Hepatocyte (in vitro differentiated cells): ENCODE measurements at regions not wholly inside any gene's neighbourhood (a gene's known extent, or its start where the extent isn't known, plus 50 kb on each side); places are given as distances from the start of the nearest gene placed in this dataset.

Experiments
- EZH2 ChIP-seq: fragments of 200-600 bp; sonication (generic); IDR thresholded peaks from 2 replicates; pipeline ENCODE4 v1.6.1; 2016; ENCODE audit warnings: antibody characterized with exemption, mild to moderate bottlenecking, borderline replicate concordance
- TF ChIP-seq, protein P1 (sequence below): fragments of 200-600 bp; sonication (generic); IDR thresholded peaks from 2 replicates; pipeline ENCODE4 v1.5.1; 2016; ENCODE audit warnings: antibody characterized with exemption, mild to moderate bottlenecking; ENCODE audit not compliant: poor library complexity

DNA sequence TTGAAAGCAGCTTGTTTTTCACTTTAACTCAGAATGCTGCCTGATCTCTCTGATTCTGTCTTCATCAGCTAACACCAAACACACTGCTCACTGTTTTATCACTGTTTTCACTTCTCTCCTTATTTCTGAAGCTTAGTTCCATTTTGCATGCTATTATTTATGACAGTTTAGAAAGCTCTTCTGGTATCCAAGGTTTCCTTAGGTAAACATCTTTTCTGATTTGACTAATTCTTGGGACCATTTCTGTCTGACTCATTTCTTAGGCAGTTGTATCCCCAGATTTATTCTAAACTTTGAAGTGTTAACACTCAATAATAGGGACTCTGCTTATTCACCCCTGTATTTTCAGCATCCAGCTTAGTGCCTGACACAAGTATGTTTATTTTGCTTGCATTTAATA, 167.7 kb downstream of the BCHE start:
- TF ChIP-seq, protein P1, sequence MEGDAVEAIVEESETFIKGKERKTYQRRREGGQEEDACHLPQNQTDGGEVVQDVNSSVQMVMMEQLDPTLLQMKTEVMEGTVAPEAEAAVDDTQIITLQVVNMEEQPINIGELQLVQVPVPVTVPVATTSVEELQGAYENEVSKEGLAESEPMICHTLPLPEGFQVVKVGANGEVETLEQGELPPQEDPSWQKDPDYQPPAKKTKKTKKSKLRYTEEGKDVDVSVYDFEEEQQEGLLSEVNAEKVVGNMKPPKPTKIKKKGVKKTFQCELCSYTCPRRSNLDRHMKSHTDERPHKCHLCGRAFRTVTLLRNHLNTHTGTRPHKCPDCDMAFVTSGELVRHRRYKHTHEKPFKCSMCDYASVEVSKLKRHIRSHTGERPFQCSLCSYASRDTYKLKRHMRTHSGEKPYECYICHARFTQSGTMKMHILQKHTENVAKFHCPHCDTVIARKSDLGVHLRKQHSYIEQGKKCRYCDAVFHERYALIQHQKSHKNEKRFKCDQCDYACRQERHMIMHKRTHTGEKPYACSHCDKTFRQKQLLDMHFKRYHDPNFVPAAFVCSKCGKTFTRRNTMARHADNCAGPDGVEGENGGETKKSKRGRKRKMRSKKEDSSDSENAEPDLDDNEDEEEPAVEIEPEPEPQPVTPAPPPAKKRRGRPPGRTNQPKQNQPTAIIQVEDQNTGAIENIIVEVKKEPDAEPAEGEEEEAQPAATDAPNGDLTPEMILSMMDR: no peak
- no peak for TF ChIP-seq EZH2
